HG03457 (cell line): ENCODE measurements at regions not wholly inside any gene's neighbourhood (a gene's known extent, or its start where the extent isn't known, plus 50 kb on each side); places are given as distances from the start of the nearest gene placed in this dataset.
"Not testable (repeated sequence)": the region's sequence is repeated elsewhere in the genome, so short reads cannot be mapped to it uniquely, and the experiment has no call there.

Experiments
- ATAC-seq: cut with Tn5 transposase; IDR thresholded peaks from one replicate; pipeline ENCODE4 v1.9.1; 2021; ENCODE audit warnings: moderate number of reproducible peaks; ENCODE audit not compliant: unreplicated experiment

DNA sequence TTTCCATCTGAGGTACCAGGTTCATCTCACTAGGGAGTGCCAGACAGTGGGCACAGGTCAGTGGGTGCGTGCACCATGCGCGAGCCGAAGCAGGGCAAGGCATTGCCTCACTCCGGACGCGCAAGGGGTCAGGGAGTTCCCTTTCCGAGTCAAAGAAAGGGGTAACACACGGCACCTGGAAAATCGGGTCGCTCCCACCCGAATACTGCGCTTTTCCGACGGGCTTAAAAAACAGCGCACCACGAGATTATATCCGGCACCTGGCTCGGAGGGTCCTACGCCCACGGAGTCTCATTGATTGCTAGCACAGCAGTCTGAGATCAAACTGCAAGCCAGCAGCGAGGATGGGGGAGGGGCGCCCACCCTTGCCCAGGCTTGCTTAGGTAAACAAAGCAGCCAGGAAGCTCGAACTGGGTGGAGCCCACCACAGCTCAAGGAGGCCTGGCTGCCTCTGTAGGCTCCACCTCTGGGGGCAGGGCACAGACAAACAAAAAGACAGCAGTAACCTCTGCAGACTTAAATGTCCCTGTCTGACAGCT is 242.5 kb downstream of the CYLC2 start:
- not testable (repeated sequence) for ATAC-seq

DNA sequence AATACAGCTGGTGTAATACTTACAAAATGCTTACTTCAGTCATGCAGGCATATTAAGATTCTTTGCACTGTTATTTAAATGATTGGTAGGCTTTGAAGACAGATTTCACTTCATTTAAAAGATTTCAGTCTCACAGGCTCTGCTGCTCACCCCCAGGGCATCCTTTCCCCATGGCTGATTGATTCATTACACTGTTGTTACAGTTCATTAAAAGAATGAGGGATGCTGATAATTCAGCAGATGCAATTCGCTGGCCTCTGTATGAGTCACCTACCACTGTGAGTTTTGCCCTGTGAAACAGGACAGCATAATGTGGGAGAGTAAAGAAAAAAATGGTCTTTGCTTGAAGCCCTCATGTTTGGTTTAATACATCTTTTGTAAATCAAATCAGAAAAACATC is 246.9 kb downstream of the CYLC2 start:
- ATAC-seq = no peak

DNA sequence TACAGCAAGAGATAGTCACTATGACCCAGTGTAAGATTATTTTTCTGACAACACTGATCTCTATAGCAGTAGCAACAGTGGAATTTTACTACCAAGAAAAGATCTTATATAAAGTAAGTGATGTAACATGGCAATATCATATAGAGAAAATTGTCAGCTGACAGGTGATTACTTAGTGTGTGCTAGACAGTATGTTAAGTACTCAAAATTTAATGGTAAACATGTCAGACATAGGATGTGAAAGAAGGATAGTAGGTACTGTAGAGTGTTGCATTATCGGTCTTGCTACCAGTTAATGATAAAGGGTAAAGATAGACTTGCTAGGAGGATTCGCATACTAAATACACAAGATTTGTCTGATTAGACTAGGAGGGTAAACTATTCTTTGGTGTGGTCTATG is 247.4 kb downstream of the CYLC2 start:
- no peak for ATAC-seq

DNA sequence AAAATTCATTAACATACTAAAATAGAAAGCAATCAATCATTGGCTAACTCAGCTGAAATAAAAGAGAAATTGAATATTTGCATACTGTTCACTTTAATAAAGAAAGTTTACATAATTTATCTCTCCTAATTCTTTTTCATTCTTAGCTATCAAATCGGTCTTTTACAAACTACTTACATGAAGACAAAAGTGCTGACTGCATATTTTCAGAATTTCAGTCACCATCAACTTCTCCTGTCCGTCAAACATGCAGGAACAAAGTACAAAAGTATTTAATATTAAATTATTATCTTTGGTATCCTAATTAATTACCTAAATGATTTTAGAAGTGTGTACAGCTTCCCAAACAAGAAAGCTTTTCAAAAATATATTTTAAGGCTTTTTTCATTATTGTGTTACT is 248.4 kb downstream of the CYLC2 start:
- no peak for ATAC-seq

DNA sequence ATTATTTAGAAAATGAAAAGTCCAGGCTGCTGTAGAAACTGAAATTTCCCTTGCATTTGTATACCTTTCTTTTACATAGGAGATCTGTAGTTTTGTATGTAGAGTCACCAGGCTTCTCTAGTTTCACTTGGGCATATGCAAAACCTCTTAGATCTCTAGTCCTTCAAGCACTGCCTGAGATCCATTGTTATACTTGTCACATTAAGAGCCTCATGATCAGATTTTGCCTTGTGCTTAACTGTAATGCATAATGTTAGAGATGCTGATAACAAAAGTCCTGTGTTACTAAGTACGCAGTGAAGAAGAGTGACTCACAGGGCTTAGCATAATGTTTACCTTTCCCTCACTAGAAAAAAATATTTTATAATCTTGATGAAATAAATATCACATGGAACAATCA is 250.2 kb downstream of the CYLC2 start:
- ATAC-seq = no peak

DNA sequence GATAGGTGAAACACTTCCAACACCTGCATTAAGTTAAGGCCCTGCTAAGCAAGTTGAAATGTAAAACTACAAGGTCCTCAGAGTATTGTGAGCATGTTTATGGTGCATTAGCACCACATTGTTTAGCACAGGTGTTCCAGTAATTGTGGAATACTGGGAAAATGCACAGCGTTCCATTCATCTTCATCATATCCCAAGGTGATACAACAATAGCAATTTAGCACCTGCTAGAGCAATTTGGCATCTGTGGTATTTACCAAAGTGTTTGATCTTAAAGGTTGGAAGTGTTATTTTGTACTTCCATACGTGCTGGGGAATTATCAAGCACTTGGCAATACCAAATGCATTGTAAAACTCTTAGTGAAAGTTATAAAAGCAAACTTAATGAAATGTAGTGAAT is 266.8 kb downstream of the CYLC2 start:
- ATAC-seq = no peak

DNA sequence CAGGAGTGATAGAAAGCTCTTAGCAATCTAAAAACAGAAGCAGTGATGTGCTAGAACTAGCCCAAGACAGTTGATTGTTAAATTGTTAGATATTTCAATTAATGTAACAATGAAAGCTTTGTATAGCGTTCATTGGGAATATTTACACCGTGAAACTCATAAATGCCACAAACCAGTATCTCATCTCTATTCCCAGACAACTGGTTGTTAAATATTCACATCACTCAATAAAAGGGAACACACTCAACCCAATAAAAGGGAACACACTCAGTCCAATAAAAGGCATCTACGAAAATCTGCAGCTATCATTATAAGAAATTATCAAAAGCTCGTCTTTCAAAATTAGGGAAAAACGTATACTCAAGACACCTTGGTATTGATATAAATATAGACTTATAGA is 270.9 kb downstream of the CYLC2 start:
- ATAC-seq = no peak

DNA sequence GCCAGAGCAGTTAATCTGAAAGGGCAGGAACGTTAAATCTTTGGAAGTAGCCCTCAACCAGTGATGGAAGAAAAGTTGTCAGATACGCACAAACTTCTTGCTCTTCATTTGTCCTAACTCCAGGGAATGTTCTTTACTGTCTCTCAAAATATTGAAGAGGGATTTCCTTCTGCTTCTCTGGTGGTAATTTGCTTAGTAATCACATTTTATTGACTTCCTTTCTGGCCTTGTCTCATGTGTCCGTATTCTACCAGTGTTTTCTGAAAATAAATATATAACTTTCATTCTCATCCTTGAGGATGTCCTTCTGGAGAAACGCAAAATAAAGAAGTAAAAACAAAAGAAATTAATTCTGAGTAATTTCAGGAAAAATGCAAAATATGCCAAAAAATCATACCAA is 282.1 kb downstream of the CYLC2 start:
- no peak for ATAC-seq

DNA sequence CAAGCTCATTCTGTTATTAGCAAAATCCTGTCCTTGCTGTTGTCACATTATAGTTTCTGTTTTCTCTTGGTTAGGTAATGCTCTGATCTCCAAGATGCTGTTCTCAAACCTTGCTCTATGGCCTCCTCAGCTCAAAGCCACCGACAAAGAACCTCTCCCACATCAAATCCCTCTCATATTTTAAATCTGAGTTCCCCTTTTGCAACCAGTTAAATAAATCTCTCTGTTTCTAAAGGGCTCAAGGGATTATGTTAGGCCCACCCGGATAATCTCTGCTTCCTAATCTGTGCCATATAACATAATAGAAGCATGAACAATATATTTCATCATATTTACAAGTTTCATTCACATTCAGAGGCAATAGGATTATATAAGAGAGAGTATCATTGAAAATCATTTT is 286.0 kb downstream of the CYLC2 start:
- ATAC-seq = no peak

DNA sequence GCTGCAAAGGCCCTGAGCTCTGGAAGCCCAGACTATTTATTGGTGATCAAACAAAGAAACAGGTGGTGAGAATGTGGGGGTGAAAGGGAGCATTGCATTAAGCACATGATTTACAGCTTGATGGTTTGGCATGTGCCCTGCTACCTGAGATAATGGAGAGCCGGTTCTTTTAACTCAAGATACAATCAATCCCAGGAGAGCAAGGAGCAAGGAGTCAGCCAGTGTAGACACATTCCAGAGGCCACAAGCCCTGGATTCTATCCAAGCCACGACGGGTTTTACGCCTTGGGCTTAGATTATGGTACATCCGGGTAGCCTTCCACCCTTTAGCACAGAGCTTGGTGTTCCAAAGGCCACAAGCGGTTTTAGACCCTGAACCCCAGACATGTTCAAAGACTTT is 292.2 kb downstream of the CYLC2 start:
- ATAC-seq = no peak

DNA sequence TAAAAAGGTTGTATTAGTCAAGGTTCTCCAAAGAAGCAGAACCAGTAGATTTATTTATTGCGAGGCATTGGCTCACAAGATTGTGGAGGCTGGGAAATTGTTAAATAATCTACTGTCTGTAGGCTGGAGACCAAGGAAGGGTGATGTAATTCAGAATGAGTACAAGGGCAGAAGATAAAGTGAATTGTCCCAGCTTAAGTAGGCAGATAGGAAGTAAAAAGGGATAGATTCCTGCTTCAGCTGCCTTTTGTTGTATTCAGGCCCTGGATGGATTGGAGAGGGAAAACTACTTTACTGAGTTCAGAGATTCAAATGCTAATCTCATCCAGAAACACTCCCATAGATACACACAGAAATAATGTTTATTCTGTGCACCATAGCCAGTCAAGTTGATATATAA is 301.1 kb downstream of the CYLC2 start:
- ATAC-seq = no peak

DNA sequence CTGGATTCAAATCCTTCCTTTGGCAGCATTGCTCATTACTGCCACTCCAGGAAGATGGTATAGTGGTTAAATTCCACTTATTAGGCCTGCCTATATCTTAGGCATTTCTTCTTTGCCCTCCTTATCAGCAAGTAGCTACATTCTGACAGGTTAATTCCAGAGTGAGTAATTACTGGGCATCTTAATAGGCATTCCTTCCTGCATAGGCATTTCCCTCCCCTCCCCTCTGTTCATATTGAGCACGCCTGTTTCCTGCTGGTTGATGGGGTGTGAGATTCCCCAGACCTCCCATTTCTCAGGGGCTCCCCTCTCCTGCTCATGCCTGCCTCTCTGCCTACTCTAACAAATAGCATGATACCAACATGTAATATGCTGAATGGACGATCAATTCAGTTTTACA is 305.9 kb downstream of the CYLC2 start:
- ATAC-seq = no peak

DNA sequence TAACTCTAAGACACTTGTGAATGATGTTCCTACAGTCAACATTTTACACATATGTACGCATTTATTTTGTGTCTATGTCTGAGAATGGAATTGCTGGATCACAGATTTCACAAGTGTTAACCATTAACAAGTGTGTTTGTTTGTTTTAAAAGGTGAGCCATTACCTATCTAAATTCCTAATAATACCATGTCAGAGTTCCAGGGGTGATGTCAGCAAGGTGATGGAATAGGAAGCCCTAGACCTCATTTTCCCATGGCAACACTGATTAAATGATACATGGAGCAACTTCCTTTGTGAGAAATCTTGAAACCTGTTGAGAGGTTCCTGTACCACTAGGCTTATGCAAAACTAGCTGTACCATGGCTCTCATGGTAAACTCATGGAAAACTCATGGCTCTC is 309.7 kb downstream of the CYLC2 start:
- ATAC-seq = no peak

DNA sequence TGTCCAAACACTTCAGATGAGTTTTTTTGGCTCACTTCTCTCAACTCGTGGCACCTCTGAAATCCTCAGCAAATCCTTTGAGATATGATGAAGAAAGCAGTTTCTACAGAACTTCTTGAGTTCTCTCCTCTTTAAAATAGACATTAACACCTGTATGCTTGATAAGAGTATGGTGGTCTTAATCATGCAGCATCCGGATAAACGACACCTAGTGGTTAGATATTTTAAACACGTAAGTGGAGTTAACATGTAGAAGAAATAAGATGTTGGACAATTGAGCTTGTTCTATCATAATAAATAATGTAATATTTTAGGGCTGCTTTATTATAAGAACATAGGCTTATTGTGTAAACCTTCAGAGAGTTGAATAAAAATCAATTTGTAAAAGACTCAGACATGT is 324.8 kb downstream of the CYLC2 start:
- ATAC-seq = no peak

DNA sequence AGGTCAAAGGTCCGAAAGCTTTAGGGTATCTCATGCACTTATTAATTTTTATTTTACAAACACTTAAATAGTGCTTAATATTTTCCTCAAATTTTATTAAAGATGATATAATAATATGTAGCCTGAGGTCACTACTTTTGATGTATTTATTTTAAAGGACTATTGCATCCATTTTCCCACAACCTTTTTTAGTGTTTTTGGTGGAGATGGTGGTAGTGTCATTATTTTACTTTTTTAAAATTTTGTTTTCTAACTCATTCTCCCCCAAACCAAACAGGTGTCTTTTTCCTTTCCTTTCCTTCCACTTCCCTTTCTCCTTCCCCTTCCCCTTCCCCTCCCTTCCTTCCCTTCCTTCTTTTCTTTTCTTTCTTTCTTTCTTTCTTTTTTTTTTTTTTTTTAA is 328.6 kb downstream of the CYLC2 start:
- no peak for ATAC-seq

DNA sequence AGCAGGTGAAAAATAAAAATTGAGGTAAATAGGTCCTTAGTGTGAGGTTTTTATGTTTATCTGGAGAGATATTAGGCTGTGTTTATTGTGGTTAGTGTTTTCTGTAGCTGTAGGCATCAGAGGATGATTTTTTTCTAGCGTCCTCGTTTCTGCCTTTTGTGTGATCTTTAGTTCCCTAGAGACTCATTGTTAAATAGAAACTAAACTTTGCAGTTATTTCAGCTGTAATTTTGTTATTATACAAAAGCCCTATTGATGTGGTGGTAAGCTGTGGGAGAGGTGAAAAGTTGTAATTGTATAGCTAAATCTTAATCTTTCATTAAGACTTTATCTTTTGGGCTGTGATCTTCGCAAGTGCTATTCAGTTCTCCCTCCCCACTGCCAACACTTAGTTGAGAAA is 340.3 kb downstream of the CYLC2 start:
- no peak for ATAC-seq

DNA sequence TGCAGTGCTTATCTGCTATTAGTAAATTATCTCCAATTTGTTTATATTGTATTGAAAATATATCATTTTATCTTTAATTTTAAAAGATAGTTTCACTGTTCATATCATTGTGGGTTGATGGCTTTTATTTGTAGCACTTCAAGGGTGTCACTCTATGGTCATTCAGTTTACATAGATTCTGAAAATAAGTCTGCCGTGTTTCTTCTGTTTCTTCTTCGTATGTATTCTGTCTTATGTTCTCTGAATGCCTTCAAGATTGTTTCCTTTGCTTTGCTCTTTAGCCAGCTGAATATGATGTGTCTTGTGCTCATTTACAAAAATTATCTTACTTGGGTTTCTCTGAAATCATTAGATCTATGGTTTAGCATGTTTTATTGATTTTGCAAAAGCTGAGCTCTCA is 359.9 kb downstream of the CYLC2 start:
- ATAC-seq = no peak

DNA sequence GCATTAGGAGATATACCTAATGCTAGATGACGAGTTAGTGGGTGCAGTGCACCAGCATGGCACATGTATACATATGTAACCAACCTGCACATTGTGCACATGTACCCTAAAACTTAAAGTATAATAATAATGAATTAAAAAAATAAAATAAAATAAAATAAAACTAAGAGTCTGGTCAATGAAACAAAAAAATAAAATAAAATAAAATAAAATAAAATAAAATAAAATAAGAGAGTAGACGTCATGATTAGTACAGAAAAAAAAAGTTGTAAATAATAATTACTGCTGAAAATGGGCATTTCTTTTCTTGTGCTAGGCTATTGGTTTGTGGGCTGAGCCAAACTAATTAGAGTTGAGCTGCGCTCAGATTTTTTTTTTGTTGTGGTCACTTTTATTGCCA is 362.8 kb downstream of the CYLC2 start:
- ATAC-seq = not testable (repeated sequence)

DNA sequence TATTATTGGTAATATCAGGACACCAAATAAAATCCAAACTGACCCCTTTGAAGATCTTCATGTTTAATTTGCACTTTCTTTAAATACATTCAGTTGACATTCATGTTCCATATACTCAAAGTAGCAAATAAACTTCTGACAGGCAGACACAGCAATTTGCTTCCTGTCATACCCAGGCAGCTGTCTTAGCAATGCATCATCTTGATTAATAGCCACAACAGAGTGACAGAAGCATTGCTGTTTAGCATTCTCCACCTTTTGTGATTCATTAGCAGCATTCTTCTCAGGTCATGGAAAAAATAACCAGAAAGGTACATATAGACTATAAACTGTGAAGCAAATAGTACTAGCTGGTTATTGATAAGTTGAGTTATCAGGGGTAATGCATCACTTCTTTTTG is 366.8 kb downstream of the CYLC2 start:
- ATAC-seq = no peak

DNA sequence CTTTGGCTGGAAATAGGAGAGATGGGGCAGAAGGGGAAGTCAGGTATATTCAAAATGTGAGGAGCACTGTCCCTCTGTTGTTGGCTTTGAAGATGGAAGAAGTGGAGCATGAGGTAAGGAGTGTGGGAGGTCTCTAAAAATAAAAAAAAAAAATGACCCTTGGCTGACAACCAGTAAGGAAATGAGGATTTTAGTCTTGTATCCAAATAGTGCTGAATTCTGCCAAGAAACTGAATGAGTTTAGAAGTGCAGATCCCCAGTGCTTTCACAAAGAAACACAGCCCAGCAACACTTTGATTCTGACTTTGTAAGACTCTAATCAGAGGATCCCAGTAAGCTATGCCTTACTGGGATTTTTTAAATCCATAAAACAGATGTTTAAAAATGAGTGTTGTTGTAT is 367.9 kb downstream of the CYLC2 start:
- ATAC-seq = no peak

DNA sequence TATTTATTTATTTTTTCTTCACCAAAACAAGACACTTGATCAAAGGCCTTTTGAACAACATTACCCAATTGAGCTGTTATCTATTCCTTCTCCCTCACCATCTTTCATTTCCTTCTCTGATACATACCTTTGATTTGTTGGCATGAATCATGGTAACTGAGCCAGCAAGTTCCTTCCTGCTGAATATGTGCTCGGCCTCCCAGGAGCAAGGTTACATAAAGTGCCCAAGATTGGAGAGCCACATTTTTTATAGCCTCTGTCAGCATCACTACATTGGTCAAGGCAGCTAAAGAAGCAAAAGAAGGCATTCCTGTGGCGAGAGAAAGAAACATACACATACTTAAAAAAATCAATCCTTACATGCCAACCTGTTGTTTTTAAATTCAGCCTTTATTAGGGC is 369.6 kb downstream of the CYLC2 start:
- no peak for ATAC-seq

DNA sequence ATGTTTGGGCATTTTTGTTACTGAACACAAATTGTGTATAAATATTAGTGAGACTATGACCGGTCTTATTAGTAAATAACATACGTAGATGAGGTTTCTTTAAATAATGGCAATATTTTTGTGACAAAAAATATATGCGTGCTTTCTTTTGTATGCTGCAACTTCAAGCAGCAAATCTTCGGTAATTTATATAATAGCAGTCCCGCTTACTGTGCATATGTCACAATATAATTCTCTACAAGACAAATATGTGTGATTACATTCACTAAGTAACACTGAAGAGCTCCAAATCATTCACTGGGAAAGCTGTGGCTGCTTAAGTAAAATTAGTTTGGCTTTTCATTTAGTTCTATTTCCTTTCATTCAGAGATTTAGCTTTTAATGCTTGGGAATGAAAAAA is 376.0 kb downstream of the CYLC2 start:
- ATAC-seq = no peak

DNA sequence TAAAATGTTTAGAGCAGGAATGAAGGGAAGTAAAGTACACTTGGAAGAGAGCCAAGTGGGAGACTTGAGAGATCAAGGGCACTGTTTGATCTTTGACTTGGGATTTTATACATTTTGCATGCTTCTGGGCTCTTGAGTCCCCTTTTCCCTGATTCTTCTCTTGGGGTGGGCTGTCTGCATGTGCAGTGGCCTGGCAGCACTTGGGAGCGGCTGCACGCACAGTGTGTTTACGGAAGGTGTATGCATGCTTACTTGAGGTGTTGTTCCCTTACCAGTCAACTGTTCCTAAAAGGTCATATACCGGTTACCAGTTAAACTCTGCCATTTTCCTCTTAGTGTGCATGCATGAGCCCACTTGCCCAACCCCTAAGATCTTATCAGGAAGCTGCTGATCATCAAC is 377.7 kb downstream of the CYLC2 start:
- ATAC-seq = no peak

DNA sequence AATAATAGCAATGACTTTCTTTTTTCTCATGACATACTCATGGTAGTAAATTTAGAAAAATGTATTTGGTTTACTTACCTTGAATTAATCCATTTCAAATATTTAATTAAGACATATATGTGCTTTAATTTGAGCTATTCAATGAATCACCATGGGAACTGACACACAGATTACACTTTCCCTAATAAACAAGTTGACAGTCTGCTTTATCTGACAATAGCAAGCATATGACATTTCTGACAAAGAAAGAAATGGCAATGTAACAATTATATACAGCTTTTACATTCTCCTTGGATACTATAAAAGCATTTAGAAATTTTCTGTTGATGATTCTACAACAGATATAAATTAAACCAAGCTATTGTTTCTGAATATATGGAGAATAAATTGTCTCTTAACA is 382.5 kb downstream of the CYLC2 start:
- no peak for ATAC-seq
